ENCODE measurements at regions not wholly inside any gene's neighbourhood (a gene's known extent, or its start where the extent isn't known, plus 50 kb on each side); places are given as distances from the start of the nearest gene placed in this dataset.

- intact Hi-C loops (cut with micrococcal nuclease), result no loop called here
- DNase-seq, result no peak
- no peak for ATAC-seq
These were observed 109.9 kb upstream of the TIAM2 start for GRCh38 chr6:154885214-154885613.

DNA sequence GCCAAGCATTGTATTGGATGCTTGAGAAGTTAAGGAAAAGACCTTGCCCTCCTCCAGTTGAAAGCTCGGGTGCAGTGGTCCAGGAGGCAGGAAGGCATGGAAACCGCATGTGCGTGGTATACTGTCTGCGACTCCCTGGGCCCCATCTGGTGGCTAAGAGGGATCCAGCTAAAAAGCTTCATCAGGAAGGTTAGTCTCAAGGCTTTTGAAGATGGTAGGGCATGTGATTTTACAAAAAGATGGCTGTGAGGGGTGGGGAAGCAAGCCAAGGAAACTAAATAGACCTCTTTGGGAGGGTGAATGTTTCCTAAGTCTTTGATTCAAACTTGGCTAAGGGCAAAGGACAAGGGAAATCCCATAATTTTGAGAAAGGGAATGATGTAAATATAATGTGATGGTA is 109.1 kb upstream of the TIAM2 start:
- intact Hi-C loops (cut with micrococcal nuclease), result no loop called here
- ATAC-seq (no peak), DNase-seq (no peak)

DNA sequence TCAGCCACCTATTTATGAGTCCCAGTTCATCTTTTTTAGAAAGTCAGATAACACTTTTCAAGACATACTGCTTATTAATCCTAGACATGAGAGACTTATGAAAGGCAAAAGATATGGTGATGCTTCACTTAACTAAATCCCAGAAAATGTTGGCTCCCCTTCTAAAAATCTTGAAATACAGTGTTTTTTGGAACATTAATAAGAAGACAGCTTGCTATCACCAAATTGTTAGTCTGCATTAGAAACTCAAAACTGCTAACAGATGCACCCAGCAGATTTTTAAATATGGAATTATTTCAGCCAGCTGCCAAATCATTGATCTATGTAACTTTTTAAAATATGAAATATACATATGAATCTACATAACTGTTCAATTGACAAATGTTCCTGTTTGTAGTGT is 108.6 kb upstream of the TIAM2 start:
- ATAC-seq (no peak), DNase-seq (no peak)
- intact Hi-C loops (cut with micrococcal nuclease), result no loop called here

DNA sequence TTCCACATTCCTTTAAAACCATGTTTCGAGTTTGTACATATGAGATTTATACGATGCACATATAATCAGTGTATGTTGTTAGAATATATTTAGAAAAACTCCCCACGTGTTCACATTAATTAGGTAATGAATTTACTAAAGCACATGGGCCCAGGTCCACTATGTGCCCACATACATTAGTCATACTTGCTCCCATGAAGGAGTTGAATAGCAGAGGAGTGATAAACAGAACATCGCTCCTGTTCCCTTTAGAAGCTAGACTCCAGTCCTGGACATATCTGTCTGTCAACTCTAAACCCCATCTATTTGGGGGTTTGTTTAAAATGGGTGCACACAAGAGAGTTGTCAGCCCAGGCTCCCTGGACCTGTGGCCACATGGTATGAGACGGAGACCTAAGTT is 108.1 kb upstream of the TIAM2 start:
- intact Hi-C loops (cut with micrococcal nuclease), result no loop called here
- ATAC-seq (no peak), DNase-seq (no peak)

DNA sequence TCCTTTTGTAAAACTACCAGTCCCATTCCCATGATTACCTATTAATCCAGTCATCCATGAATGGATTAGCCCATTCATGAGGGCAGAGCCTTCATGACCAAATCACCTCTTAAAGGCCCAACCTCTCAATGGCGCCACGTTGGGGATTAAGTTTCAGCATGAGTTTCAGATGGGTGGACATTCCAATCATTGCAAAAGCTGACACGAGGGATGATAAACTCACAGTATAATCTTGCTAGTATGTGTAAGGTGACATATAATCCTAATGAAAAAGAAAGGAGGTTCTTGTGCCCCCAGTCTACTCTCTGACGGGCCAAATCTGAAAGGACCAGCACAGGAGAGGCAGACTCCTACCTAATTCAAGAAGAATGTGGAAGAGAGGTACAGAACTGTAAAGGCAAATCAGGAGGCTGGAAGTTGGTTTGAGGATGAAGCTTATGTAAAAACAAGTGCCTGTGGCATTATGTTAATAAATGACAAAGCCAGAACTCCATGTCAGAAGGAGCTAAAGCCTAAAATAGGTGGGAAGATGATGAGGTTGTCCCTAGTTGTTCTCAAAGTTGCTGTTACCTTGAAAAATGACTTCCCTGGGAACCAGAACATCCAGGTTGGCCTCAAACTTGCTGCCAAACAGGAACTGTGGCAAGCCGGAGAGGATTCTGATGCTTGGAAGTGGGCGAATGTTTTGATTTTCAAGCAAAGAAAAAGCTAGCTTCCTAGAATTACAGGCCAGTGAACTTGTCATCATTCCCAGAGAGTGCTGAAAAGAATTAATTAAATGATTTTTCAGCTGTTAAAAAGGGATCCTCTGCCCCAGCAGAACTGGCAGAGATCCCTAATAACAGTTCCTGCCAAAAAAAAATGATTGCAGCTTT is 106.5 kb upstream of the TIAM2 start:
- intact Hi-C loops (cut with micrococcal nuclease), result no loop called here
- ATAC-seq (no peak), DNase-seq (no peak)

DNA sequence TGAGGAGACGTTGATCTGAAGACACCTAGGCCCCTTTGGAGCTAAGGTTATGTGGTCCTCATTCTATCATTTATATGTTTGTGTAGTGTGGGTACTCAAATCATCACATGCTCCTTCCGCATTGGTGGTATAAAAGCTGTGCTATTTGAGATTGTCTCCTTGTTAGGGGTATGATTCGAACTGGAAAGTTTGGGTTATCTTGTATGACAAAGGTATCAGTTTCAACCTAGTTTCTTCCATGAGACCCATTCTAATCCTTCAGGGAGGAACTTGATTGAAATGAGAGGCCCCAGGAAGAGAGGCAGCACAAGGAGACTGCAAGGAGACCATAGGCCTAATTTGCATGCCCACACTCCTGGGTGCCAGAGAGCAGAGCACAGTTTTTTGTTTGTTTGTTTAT is 104.2 kb upstream of the TIAM2 start:
- intact Hi-C loops (cut with micrococcal nuclease), result no loop called here
- no peak for ATAC-seq
- DNase-seq, result no peak

DNA sequence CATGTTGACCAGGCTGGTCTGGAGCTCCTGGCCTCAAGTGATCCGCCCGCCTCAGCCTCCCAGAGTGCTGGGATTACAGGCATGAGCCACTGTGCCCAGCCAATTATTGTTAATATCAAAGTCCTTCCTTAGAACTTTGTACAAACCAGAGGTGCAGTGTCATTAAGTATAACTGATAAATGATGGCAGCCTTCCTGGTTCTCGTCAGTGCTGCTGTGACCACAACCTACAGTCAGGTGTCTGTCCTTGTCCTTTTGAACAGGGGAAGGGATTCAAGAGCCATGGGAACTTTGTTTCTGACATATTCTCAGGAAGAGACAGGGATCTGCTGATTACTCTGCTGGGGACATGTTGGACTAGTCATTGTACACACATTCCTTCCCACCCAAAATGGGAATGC is 103.2 kb upstream of the TIAM2 start:
- ATAC-seq (peak; percentile 77), DNase-seq (no peak)
- intact Hi-C loops (cut with micrococcal nuclease), result no loop called here

- DNase-seq (no peak), ATAC-seq (no peak)
- intact Hi-C loops (cut with micrococcal nuclease), result no loop called here
These were observed 101.2 kb upstream of the TIAM2 start for GRCh38 chr6:154893917-154894316.

GRCh38 chr6:154894902-154895301 is 100.2 kb upstream of the TIAM2 start:
- no peak for DNase-seq
- ATAC-seq, result no peak
- intact Hi-C loops (cut with micrococcal nuclease), result no loop called here

- ATAC-seq (no peak), DNase-seq (no peak)
- intact Hi-C loops (cut with micrococcal nuclease), result no loop called here
These were observed 99.3 kb upstream of the TIAM2 start for GRCh38 chr6:154895841-154896240.

- no peak for DNase-seq
- ATAC-seq, result no peak
- intact Hi-C loops (cut with micrococcal nuclease), result no loop called here
These were observed 96.3 kb upstream of the TIAM2 start for GRCh38 chr6:154898821-154899220.

DNA sequence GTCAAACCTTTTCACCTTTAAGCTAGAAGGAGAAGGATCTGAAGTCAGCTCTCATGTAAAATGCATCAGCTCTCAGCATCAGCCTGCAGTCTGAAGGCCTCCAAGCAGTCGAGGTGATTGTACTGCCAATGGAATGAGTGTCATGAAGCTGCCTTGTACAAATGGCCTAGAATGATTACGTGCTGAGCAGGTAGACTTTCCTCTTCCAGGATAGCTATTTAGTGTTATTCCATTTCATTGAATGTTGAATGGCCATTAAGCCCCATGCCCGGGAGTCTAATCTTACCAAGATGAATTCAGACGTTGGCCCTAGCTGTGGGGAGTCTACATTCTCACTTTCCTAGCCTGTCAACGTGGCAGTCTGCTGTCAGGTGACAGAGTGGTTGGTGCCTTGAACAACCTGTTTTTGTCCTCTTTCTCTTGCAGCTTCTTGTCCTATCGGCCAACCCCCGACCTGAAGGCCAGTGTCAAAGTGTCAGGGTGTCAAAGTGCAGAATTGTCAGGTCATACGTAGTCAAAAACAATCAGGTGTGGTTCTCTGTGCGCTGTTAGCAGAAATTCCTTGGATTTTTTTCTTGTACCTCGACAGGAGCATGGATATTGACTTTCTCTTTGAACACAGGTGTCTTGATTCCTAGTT is 95.2 kb upstream of the TIAM2 start:
- intact Hi-C loops (cut with micrococcal nuclease), result no loop called here
- no peak for ATAC-seq
- no peak for DNase-seq

GRCh38 chr6:154901876-154902552 is 93.1 kb upstream of the TIAM2 start:
- peak; percentile 67 for ATAC-seq
- no peak for DNase-seq
- intact Hi-C loops (cut with micrococcal nuclease), result no loop called here

DNA sequence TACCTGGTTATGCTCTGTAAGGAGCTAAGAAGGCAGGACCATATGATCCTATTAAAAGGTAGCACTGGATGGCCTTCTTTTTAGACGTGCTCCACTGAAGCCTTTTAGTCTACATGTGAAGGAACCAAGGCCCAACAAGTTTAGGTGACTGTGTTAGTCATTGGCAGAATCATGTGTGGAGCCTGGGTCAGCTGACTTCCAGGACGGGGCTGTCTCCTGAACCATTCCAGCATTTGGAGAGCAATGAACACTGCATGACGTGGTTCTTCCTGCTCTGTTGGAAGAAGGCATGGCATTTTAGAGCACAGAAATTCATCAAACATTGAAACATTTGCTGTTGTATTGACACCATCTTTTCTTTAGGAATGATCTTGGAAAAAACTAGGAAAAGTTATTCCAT is 87.8 kb upstream of the TIAM2 start:
- ATAC-seq (no peak), DNase-seq (no peak)
- intact Hi-C loops (cut with micrococcal nuclease), result no loop called here

GRCh38 chr6:154908723-154909122 is 86.4 kb upstream of the TIAM2 start:
- intact Hi-C loops (cut with micrococcal nuclease), result no loop called here
- no peak for DNase-seq
- ATAC-seq, result no peak

- intact Hi-C loops (cut with micrococcal nuclease), result no loop called here
- DNase-seq, result no peak
- no peak for ATAC-seq
These were observed 85.8 kb upstream of the TIAM2 start for GRCh38 chr6:154909311-154909710.

GRCh38 chr6:154909821-154910220 is 85.3 kb upstream of the TIAM2 start:
- intact Hi-C loops (cut with micrococcal nuclease), result no loop called here
- ATAC-seq (no peak), DNase-seq (no peak)

DNA sequence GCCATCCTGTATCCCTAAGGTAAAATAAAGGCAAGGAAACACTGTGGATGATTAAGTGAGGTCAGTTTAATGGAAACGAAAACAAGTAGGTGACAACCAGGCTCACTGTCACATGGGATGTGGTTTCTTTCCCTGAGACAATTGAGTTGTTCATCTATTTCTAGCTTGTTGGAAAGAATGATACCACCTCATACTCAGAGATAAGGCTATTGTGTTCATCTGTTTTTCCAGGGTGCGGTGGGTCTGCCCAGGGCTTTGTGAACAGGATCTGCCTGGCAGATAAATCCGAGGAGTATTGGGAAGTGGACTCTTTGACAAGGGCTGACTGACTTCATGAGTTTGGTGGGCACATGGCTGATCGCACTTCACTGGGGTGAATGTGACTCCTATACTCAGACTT is 80.8 kb upstream of the TIAM2 start:
- no peak for ATAC-seq
- DNase-seq, result no peak
- intact Hi-C loops (cut with micrococcal nuclease), result no loop called here

GRCh38 chr6:154916857-154917256 is 78.3 kb upstream of the TIAM2 start:
- intact Hi-C loops (cut with micrococcal nuclease), result no loop called here
- DNase-seq (no peak), ATAC-seq (no peak)

DNA sequence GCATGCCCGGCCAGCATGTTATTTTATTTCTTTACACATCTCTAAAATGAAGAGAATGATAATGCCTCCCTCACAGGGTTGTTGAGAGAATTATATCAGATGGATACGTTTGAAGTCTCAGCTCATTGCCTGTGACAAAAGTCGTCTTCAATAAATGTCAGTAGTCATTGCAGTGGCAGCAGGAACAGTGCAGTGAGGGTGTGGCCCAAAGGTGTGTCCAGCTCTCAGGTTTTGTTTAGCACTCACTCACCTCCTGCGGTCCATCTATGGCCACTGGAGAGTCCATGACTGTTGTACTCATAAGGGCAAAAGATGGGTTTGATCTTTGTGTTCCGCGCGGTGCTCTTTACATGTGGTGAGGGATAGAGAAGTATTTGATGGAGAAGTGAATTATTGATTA is 77.2 kb upstream of the TIAM2 start:
- DNase-seq, result no peak
- ATAC-seq, result no peak
- intact Hi-C loops (cut with micrococcal nuclease), result no loop called here

All from left ventricle myocardium superior (tissue), 1 donor.